D341Med (cell line): ENCODE measurements at regions not wholly inside any gene's neighbourhood (a gene's known extent, or its start where the extent isn't known, plus 50 kb on each side); places are given as distances from the start of the nearest gene placed in this dataset.
A peak's percentile ranks its signal among the peaks of the same experiment; 100 is the strongest.
"Not testable (repeated sequence)": the region's sequence is repeated elsewhere in the genome, so short reads cannot be mapped to it uniquely, and the experiment has no call there.

Source experiments
- DNase-seq: peaks from one replicate; pipeline ENCODE4 v3.0.0; 2012; ENCODE audit warnings: low spot score

- no peak for DNase-seq
These were observed 2695.0 kb upstream of the DEFB115 start for GRCh38 chr20:28562510-28562898.

- not testable (repeated sequence) for DNase-seq
These were observed 2694.5 kb upstream of the DEFB115 start for GRCh38 chr20:28562899-28563521.

GRCh38 chr20:28564024-28564423 lies 2693.4 kb upstream of the DEFB115 start:
- not testable (repeated sequence) for DNase-seq

GRCh38 chr20:28564688-28565463 lies 2692.6 kb upstream of the DEFB115 start:
- not testable (repeated sequence) for DNase-seq

- DNase-seq, result not testable (repeated sequence)
These were observed 2681.5 kb upstream of the DEFB115 start for GRCh38 chr20:28575991-28576390.

GRCh38 chr20:28591680-28592079 lies 2665.8 kb upstream of the DEFB115 start:
- not testable (repeated sequence) for DNase-seq

- not testable (repeated sequence) for DNase-seq
These were observed 2664.1 kb upstream of the DEFB115 start for GRCh38 chr20:28593383-28593782.

- not testable (repeated sequence) for DNase-seq
These were observed 2663.0 kb upstream of the DEFB115 start for GRCh38 chr20:28594476-28594875.

GRCh38 chr20:28602006-28602402 lies 2655.5 kb upstream of the DEFB115 start:
- DNase-seq, result not testable (repeated sequence)

GRCh38 chr20:28602403-28603217 lies 2654.9 kb upstream of the DEFB115 start:
- peak; percentile 74 for DNase-seq

GRCh38 chr20:28603218-28603577 lies 2654.3 kb upstream of the DEFB115 start:
- DNase-seq, result not testable (repeated sequence)

GRCh38 chr20:28616354-28616753 lies 2641.1 kb upstream of the DEFB115 start:
- no peak for DNase-seq

GRCh38 chr20:28619956-28620651 lies 2637.4 kb upstream of the DEFB115 start:
- DNase-seq, result not testable (repeated sequence)

GRCh38 chr20:28625112-28625511 lies 2632.4 kb upstream of the DEFB115 start:
- DNase-seq, result not testable (repeated sequence)

GRCh38 chr20:28640831-28641230 lies 2616.6 kb upstream of the DEFB115 start:
- DNase-seq, result not testable (repeated sequence)
